ENCODE measurements at regions not wholly inside any gene's neighbourhood (a gene's known extent, or its start where the extent isn't known, plus 50 kb on each side); places are given as distances from the start of the nearest gene placed in this dataset.

DNA sequence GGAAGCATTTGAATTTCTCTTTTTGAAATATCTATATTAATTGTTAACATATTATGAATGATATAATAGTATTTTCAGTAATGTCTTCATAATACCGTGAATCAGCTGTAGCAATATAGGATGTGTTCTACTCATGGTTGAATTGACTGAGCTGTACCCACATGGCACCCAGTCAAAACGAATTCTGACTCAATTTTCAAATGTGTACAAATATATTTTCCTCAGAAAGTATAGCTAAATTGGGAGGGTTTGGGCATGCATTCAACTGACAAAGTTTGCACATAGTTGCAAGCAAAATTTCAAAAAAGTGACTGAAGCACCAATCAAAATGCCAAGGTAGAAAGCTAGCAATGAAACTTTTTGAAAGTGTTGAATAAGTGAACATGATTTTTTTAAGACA lies 188.9 kb downstream of the NAF1 start:
- in situ Hi-C loops (cut with HindIII; ENCODE audit: low pct_unique_long_range_greater_than_20kb, low sequenced_read_pairs), result no loop called here
- TF ChIP-seq, protein P1, sequence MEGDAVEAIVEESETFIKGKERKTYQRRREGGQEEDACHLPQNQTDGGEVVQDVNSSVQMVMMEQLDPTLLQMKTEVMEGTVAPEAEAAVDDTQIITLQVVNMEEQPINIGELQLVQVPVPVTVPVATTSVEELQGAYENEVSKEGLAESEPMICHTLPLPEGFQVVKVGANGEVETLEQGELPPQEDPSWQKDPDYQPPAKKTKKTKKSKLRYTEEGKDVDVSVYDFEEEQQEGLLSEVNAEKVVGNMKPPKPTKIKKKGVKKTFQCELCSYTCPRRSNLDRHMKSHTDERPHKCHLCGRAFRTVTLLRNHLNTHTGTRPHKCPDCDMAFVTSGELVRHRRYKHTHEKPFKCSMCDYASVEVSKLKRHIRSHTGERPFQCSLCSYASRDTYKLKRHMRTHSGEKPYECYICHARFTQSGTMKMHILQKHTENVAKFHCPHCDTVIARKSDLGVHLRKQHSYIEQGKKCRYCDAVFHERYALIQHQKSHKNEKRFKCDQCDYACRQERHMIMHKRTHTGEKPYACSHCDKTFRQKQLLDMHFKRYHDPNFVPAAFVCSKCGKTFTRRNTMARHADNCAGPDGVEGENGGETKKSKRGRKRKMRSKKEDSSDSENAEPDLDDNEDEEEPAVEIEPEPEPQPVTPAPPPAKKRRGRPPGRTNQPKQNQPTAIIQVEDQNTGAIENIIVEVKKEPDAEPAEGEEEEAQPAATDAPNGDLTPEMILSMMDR (IDR thresholded peaks at IDR 0.05), result no peak
- TF ChIP-seq TCF7L2 (IDR thresholded peaks at IDR 0.05; ENCODE audit: low read depth, low read length), result no peak
- DNase-seq (ENCODE audit: low read depth, low spot score) (no peak), ATAC-seq (no peak)
- CTCF ChIA-PET, result no interaction called here
- no peaks in the 10 kb centered on the region for H3K27me3 ChIP-seq (ENCODE audit: control insufficient read depth, insufficient read depth, low read length)
- H3K36me3 ChIP-seq (ENCODE audit: control insufficient read depth, insufficient read depth, low read length), result no peaks in the 10 kb centered on the region
- intact Hi-C loops (cut with micrococcal nuclease; ENCODE audit: unreplicated experiment), result no loop called here
- BruUV-seq (replicated peaks), result no TSS peak
- H3K4me3 ChIP-seq (ENCODE audit: low read depth in 2 of 2, low read length in 2 of 2), result no peak overlapping the region
- no peaks in the 10 kb centered on the region for H3K9me3 ChIP-seq (ENCODE audit: control insufficient read depth, insufficient read depth, low read depth, low read length)
- POLR2A ChIA-PET, result no interaction called here
- no peak overlapping the region for H3K27ac ChIP-seq (ENCODE audit: low read length)
- H3K4me1 ChIP-seq (ENCODE audit: control insufficient read depth, insufficient read depth, low read length), result no peaks in the 10 kb centered on the region

DNA sequence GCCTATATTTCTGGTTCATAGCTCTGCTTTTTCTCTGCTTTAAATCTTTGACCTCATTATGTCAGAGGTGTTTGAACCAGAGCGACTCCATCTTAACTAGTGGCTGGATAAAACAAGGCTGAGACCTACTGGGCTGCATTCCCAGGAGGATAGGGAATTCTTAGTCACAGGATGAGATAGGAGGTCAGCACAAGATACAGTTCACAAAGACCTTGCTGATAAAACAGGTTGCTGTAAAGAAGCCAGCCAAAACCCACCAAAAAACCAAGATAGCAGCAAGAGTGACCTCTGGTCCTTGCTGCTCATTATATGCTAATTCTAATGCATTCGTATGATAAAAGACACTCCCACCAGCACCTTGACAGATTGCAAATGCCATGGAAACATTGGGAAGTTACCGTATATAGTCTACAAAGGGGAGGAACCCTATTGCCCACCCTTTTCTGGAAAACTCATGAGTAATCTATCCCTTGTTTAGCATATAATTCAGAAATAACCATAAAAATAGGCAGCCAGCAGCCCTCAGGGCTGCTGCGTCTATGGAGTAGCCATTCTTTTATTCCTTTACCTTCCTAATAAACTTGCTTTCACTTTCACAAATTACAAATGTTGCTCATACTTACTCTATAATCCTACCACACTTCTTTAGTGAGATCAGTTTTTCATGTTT lies 193.9 kb downstream of the NAF1 start:
- no peak overlapping the region for H3K4me3 ChIP-seq (ENCODE audit: low read depth in 2 of 2, low read length in 2 of 2)
- H3K27ac ChIP-seq (ENCODE audit: low read length), result no peak overlapping the region
- no peak for TF ChIP-seq POLR2AphosphoS5 (IDR thresholded peaks at IDR 0.05; ENCODE audit: low read depth, low read length)
- TF ChIP-seq SIN3A (IDR thresholded peaks at IDR 0.05; ENCODE audit: borderline replicate concordance, insufficient read depth, low read depth, low read length), result no peak
- TF ChIP-seq, protein P2, sequence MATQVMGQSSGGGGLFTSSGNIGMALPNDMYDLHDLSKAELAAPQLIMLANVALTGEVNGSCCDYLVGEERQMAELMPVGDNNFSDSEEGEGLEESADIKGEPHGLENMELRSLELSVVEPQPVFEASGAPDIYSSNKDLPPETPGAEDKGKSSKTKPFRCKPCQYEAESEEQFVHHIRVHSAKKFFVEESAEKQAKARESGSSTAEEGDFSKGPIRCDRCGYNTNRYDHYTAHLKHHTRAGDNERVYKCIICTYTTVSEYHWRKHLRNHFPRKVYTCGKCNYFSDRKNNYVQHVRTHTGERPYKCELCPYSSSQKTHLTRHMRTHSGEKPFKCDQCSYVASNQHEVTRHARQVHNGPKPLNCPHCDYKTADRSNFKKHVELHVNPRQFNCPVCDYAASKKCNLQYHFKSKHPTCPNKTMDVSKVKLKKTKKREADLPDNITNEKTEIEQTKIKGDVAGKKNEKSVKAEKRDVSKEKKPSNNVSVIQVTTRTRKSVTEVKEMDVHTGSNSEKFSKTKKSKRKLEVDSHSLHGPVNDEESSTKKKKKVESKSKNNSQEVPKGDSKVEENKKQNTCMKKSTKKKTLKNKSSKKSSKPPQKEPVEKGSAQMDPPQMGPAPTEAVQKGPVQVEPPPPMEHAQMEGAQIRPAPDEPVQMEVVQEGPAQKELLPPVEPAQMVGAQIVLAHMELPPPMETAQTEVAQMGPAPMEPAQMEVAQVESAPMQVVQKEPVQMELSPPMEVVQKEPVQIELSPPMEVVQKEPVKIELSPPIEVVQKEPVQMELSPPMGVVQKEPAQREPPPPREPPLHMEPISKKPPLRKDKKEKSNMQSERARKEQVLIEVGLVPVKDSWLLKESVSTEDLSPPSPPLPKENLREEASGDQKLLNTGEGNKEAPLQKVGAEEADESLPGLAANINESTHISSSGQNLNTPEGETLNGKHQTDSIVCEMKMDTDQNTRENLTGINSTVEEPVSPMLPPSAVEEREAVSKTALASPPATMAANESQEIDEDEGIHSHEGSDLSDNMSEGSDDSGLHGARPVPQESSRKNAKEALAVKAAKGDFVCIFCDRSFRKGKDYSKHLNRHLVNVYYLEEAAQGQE (IDR thresholded peaks at IDR 0.05; ENCODE audit: insufficient read depth in 1 of 2, low read depth in 2 of 2, low read length in 1 of 2), result no peak
- TF ChIP-seq, protein P1 (IDR thresholded peaks at IDR 0.05), result no peak
- no peak for TF ChIP-seq TCF7L2 (IDR thresholded peaks at IDR 0.05; ENCODE audit: low read depth, low read length)
- intact Hi-C loops (cut with micrococcal nuclease; ENCODE audit: unreplicated experiment), result no loop called here
- no peaks in the 10 kb centered on the region for H3K36me3 ChIP-seq (ENCODE audit: control insufficient read depth, insufficient read depth, low read length)
- in situ Hi-C loops (cut with HindIII; ENCODE audit: low pct_unique_long_range_greater_than_20kb, low sequenced_read_pairs), result no loop called here
- ChIA-PET CTCF (no interaction called here), POLR2A (no interaction called here)
- H3K4me1 ChIP-seq (ENCODE audit: control insufficient read depth, insufficient read depth, low read length), result no peaks in the 10 kb centered on the region
- ATAC-seq (no peak), DNase-seq (ENCODE audit: low read depth, low spot score) (no peak)
- no TSS peak for BruUV-seq (replicated peaks)
- H3K27me3 ChIP-seq (ENCODE audit: control insufficient read depth, insufficient read depth, low read length), result no peaks in the 10 kb centered on the region
- H3K9me3 ChIP-seq (ENCODE audit: control insufficient read depth, insufficient read depth, low read depth, low read length), result no peaks in the 10 kb centered on the region

Measured in Panc1 (cell line).